Heart left ventricle (tissue), 16 donors: ENCODE measurements at regions not wholly inside any gene's neighbourhood (a gene's known extent, or its start where the extent isn't known, plus 50 kb on each side); places are given as distances from the start of the nearest gene placed in this dataset.

Source experiments
- ATAC-seq, 4 donors: fragments of 200-7000 bp; cut with Tn5 transposase; one replicate each; pipeline ENCODE4 v1.9.1; 2020 to 2022; ENCODE audit warnings: moderate library complexity in 4 of 4, mild to moderate bottlenecking in 3 of 4, moderate number of reproducible peaks in 1 of 4
- DNase-seq, 5 donors: peaks; one replicate each; pipeline ENCODE4 v3.0.0-alpha.2; 2020
- H3K27ac ChIP-seq, 12 donors: fragments of 200-600 bp; sonication (generic) in 4 of 12; one replicate each; pipeline versions ENCODE4 v1.5.0 to v1.8.0; 2016 to 2022; ENCODE audit warnings: mild to moderate bottlenecking in 2 of 12
- H3K27me3 ChIP-seq, 9 donors: fragments of 200-600 bp; sonication (generic) in 2 of 9; one replicate each; pipeline versions ENCODE4 v1.5.1 to v1.8.0; 2016 to 2022; ENCODE audit warnings: mild to moderate bottlenecking in 3 of 9
- H3K36me3 ChIP-seq, 9 donors: fragments of 200-600 bp; sonication (generic) in 2 of 9; one replicate each; pipeline versions ENCODE4 v1.5.0 to v1.8.0; 2018 to 2022; ENCODE audit warnings: mild to moderate bottlenecking in 2 of 9
- H3K4me1 ChIP-seq, 12 donors: fragments of 200-600 bp; sonication (generic) in 4 of 12; one replicate each; pipeline versions ENCODE4 v1.5.0 to v1.8.0; 2016 to 2022; ENCODE audit warnings: mild to moderate bottlenecking in 3 of 12
- H3K4me3 ChIP-seq, 12 donors: fragments of 200-600 bp; sonication (generic) in 4 of 12; one replicate each; pipeline versions ENCODE4 v1.5.0 to v1.8.0; 2017 to 2022; ENCODE audit warnings: mild to moderate bottlenecking in 9 of 12, moderate library complexity in 4 of 12
- H3K9me3 ChIP-seq, 12 donors: fragments of 200-600 bp; sonication (generic) in 4 of 12; one replicate each; pipeline versions ENCODE4 v1.5.0 to v1.8.0; 2016 to 2022; ENCODE audit warnings: mild to moderate bottlenecking in 1 of 12
- POLR2A ChIP-seq, 2 donors: fragments of 450-650 bp; IDR thresholded peaks; one replicate each; pipeline ENCODE4 v1.6.1; 2017; ENCODE audit warnings: antibody characterized with exemption in 2 of 2, mild to moderate bottlenecking in 2 of 2, moderate library complexity in 2 of 2
- WGBS, 4 donors: extraction: QIAGEN DNeasy Blood & Tissue Kit in 2 of 4; methylation state at CpG; one replicate each; pipeline versions ENCODE4 v1.1.5 to v1.1.7; 2013 to 2018; 5-methylcytosine and 5-hydroxymethylcytosine counted together
- intact Hi-C, 10 donors: fragments of 100-400 bp; cut with DNase I; formaldehyde crosslinking; loops; one replicate each; pipeline versions ENCODE4 v1.11.1 to v1.14.2; 2022
- TF ChIP-seq, protein P1 (sequence below), 12 donors: fragments of 200-600 bp; sonication (generic) in 4 of 12; IDR thresholded peaks; one replicate each; pipeline versions ENCODE4 v1.5.0 to v1.8.0; 2018 to 2022; ENCODE audit warnings: antibody characterized with exemption in 12 of 12, mild to moderate bottlenecking in 5 of 12
- donor health status: ischemic (EF 13 %, LVEDD 7.1; RV severe dilation, severe dysfunction).
- donor health status: healthy with polysubstance abuse.
- donor health status: DM: no; HTN: yes; CAD: no.
- donor health status: DM: no; HTN: no; CAD: no.
- donor health status: ischemic (EF 25% LVEDD 6.9; RV normal size, moderate dysfunction).
- donor health status: ischemic (EF 25% LVEDD 5.7; RV mildly dilated, moderate dysfunction).
- donor health status: healthy.
- donor health status: DM: yes; HTN: yes; CAD: no.
- donor health status: ischemic (EF 35%, LVEDD 5.7; RV mildly dilated, moderate dysfunction).
- donor health status: nonischemic (EF 11% LVEDD 7.7; RV severe dilation, severe dysfunction).
- donor health status: DM: yes; HTN: yes; CAD: no.
- donor health status: PGD.
- donor health status: ischemic (EF 29% LVEDD 5.4; RV normal size, mild dysfunction).
- donor health status: nonischemic (EF 23%, LVEDD 6.1; RV moderate dilation, normal function).

DNA sequence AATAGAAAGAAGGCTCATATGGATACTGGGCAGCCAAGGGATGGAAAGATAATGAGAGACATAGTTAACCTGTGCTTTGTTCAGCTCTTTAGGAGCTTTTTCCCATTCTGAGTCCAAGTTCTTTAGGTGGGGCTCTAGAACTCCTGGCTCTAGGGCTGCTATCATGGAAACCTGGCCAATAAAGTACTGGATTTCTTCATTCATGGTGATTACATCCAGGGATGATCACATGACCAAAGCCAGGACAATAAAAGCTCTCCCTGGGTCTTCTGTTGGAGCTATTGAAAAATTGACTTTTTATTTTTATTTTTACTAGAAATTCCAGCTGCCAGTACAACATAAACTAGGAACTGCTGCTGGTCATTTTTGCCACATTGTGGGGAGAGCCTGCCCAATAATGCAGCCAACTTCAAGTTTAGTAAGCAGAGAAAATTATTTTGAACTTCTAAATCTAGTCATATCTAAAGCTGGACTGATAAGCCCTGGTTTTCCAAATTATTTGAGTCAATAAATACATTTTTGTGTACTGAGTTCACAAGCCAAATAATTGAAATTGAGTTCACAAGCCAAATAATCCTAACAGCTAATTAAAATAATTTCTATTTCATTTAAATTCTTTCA, 224.9 kb upstream of the STARD13 start:
- Histone ChIP-seq H3K27ac (peak overlapping the region; percentile 83 to 94 (median 90)), H3K9me3 (no peaks in the 10 kb centered on the region), H3K4me1 (peaks cover 7 to 42% (median 27%) of the 10 kb centered on the region in 12 donors), H3K27me3 (no peaks in the 10 kb centered on the region), H3K36me3 (no peaks in the 10 kb centered on the region), H3K4me3 (no peak overlapping the region)
- ATAC-seq (peak in 3 of 4 donors; percentile 4 to 19 (median 14)), DNase-seq (no peak)
- intact Hi-C loops, result loop anchor here in 1 of 10 donors (10.0 kb wide), 1 partner anchor 276 kb away; no protein-coding TSS in a partner anchor
- TF ChIP-seq POLR2A (IDR thresholded peaks at IDR 0.05), result no peak
- TF ChIP-seq, protein P1, sequence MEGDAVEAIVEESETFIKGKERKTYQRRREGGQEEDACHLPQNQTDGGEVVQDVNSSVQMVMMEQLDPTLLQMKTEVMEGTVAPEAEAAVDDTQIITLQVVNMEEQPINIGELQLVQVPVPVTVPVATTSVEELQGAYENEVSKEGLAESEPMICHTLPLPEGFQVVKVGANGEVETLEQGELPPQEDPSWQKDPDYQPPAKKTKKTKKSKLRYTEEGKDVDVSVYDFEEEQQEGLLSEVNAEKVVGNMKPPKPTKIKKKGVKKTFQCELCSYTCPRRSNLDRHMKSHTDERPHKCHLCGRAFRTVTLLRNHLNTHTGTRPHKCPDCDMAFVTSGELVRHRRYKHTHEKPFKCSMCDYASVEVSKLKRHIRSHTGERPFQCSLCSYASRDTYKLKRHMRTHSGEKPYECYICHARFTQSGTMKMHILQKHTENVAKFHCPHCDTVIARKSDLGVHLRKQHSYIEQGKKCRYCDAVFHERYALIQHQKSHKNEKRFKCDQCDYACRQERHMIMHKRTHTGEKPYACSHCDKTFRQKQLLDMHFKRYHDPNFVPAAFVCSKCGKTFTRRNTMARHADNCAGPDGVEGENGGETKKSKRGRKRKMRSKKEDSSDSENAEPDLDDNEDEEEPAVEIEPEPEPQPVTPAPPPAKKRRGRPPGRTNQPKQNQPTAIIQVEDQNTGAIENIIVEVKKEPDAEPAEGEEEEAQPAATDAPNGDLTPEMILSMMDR (IDR thresholded peaks at IDR 0.05), result no peak

DNA sequence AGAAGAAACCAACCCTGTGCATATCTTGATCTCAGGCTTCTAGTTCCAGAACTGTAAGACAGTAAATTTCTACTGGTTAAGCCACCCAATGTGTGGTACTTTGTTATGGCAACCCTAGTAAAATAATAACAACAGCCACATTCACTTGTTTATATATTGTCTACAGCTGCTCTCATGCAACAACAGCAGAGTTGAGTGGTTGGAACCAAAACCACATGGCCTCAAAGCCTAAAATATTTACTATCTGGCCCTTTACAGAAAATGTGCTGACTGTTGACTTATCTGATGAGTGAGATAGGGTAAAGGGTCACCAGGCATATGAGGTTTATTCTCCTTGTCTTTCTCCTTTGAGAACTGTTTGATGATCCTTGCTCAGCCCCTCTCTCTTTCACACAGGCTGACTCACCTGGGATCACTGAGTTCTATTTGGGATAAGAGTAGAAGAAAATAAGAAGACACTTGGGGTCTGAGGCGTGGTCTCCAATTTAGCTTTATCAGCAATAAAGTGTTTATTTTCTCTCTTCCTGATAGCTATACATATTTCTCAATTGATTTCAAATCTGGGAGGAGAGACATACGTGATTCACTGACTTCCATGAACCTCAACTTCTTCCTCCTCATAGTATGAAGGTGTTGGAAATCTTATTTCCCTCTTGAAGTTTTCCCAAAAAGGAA, 227.5 kb upstream of the STARD13 start:
- ATAC-seq (no peak), DNase-seq (no peak)
- peaks cover 7 to 40% (median 26%) of the 10 kb centered on the region in 12 donors for H3K4me1 ChIP-seq
- no peaks in the 10 kb centered on the region for H3K9me3 ChIP-seq
- no peaks in the 10 kb centered on the region for H3K27me3 ChIP-seq
- H3K36me3 ChIP-seq, result no peaks in the 10 kb centered on the region
- no peak overlapping the region for H3K4me3 ChIP-seq
- whole genome bisulfite sequencing, 4 donors, result 83 to 92% (median 85%) methylated on average over 2 of the region's 2 CpGs
- no peak for TF ChIP-seq POLR2A (IDR thresholded peaks at IDR 0.05)
- TF ChIP-seq, protein P1 (IDR thresholded peaks at IDR 0.05), result no peak
- intact Hi-C loops, result loop anchor here in 1 of 10 donors (10.0 kb wide), 1 partner anchor 278 kb away; no protein-coding TSS in a partner anchor
- no peak overlapping the region for H3K27ac ChIP-seq

DNA sequence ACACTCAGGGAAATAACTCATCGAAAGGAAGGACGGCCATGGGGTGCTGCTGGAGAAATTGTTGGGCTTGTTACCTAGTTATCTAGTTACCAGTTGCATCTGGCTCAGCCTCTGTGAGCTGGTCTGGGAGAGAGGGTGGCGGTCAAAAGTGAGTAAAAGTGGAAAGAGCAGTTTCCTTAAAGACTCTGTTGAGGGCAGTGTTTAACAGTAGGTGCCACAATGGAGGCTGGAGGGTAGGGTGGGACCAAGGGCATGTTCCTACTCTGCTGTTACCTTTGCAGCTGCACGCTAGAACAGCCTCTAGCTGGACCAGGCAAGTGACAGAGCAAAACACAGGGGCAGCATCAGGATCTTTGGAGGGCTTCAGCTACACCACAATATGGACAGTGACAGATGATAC, 228.8 kb upstream of the STARD13 start:
- Histone ChIP-seq H3K27ac (peak overlapping the region in 2 of 12 donors; percentile 7 to 13), H3K36me3 (no peaks in the 10 kb centered on the region), H3K4me3 (no peak overlapping the region), H3K27me3 (no peaks in the 10 kb centered on the region), H3K9me3 (no peaks in the 10 kb centered on the region), H3K4me1 (peaks cover 0 to 26% (median 13%) of the 10 kb centered on the region in 12 donors)
- no peak for DNase-seq
- no peak for ATAC-seq
- 90 to 98% (median 97%) methylated on average over 4 of the region's 4 CpGs for WGBS, 4 donors
- no peak for TF ChIP-seq POLR2A (IDR thresholded peaks at IDR 0.05)
- TF ChIP-seq, protein P1 (IDR thresholded peaks at IDR 0.05), result no peak
- intact Hi-C loops, result loop anchor here in 1 of 10 donors (10.0 kb wide), 1 partner anchor 280 kb away; no protein-coding TSS in a partner anchor

DNA sequence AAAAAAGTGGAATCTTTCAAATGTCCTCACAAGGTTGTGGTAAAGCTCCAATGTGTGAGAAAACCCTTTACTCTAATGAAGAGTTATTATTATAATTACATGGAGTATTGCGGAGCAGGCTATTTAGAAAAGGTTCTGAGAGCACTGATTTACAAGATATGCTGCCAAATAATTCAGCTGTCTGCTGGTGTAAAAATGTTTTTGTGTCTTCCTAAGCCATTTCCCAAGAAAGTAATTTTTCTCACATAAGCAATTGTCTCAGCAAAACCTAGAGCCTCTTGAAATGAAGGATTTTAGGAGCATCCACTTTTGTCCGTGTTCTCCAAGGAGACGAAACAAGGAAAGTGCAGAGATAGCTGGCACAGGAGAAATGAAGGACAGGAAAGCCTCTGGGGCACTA, 229.6 kb upstream of the STARD13 start:
- Histone ChIP-seq H3K36me3 (no peaks in the 10 kb centered on the region), H3K27ac (peak overlapping the region in 2 of 12 donors; percentile 7 to 16), H3K27me3 (no peaks in the 10 kb centered on the region), H3K4me1 (peaks cover 0 to 19% (median 6%) of the 10 kb centered on the region in 12 donors), H3K4me3 (no peak overlapping the region), H3K9me3 (no peaks in the 10 kb centered on the region)
- TF ChIP-seq POLR2A (IDR thresholded peaks at IDR 0.05), result no peak
- TF ChIP-seq, protein P1 (IDR thresholded peaks at IDR 0.05), result no peak
- no peak for ATAC-seq
- DNase-seq, result no peak
- intact Hi-C loops, result loop anchor here in 1 of 10 donors (10.0 kb wide), 1 partner anchor 280 kb away; no protein-coding TSS in a partner anchor
- WGBS, 4 donors, result 85 to 90% (median 87%) methylated on average over 3 of the region's 3 CpGs
